ENCODE measurements at regions not wholly inside any gene's neighbourhood (a gene's known extent, or its start where the extent isn't known, plus 50 kb on each side); places are given as distances from the start of the nearest gene placed in this dataset.

DNA sequence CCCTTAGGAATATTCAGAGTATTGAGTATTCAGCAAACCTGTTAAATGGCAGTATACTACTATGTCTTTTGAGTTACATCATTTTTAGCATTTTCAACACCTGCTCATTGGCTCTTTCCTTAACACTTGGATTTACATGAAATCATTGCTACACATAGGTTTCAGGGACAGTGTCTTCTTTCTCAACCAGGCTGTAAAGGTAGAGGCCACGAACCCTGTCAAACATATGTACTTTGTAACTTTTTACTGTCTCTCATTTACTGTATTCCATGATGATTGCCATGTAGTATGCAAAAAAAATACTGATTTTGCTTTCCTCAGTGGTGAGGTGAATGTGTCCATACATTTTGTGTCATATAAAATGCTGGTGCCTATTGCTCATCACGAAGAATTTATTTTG is 264.4 kb downstream of the SLCO4C1 start:
- no peaks in the 10 kb centered on the region for H3K9me2 ChIP-seq (ENCODE audit: low read depth, low read length)
- H3K4me2 ChIP-seq (ENCODE audit: low read length) = no peak overlapping the region
- H3F3A ChIP-seq (ENCODE audit: insufficient read depth, low read length) = no peaks in the 10 kb centered on the region
- H3K79me2 ChIP-seq (ENCODE audit: insufficient read depth, low read length) = no peaks in the 10 kb centered on the region
- no peaks in the 10 kb centered on the region for H4K20me1 ChIP-seq (ENCODE audit: insufficient read depth, low read length)
- H3K27ac ChIP-seq (ENCODE audit: low read depth, low read length, poor library complexity, severe bottlenecking) = no peak overlapping the region
- H3K4me1 ChIP-seq (ENCODE audit: insufficient read depth, low read length, severe bottlenecking) = no peaks in the 10 kb centered on the region
- H3K36me3 ChIP-seq (ENCODE audit: insufficient read depth, low read length) = no peaks in the 10 kb centered on the region
- TF ChIP-seq EZH2 (IDR thresholded peaks at IDR 0.05; ENCODE audit: borderline replicate concordance, low read length) = no peak
- TF ChIP-seq, protein P1, sequence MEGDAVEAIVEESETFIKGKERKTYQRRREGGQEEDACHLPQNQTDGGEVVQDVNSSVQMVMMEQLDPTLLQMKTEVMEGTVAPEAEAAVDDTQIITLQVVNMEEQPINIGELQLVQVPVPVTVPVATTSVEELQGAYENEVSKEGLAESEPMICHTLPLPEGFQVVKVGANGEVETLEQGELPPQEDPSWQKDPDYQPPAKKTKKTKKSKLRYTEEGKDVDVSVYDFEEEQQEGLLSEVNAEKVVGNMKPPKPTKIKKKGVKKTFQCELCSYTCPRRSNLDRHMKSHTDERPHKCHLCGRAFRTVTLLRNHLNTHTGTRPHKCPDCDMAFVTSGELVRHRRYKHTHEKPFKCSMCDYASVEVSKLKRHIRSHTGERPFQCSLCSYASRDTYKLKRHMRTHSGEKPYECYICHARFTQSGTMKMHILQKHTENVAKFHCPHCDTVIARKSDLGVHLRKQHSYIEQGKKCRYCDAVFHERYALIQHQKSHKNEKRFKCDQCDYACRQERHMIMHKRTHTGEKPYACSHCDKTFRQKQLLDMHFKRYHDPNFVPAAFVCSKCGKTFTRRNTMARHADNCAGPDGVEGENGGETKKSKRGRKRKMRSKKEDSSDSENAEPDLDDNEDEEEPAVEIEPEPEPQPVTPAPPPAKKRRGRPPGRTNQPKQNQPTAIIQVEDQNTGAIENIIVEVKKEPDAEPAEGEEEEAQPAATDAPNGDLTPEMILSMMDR (IDR thresholded peaks at IDR 0.05; ENCODE audit: low read length) = no peak
- no peak overlapping the region for H3K4me3 ChIP-seq (ENCODE audit: low read depth, low read length, poor library complexity, severe bottlenecking)
- no peaks in the 10 kb centered on the region for H3K27me3 ChIP-seq (ENCODE audit: insufficient read depth, low read length)
- H3K9ac ChIP-seq (ENCODE audit: low read length) = no peak overlapping the region
- H2AFZ ChIP-seq (ENCODE audit: low read length) = no peak overlapping the region
- no peaks in the 10 kb centered on the region for H3K9me3 ChIP-seq (ENCODE audit: low read length)

DNA sequence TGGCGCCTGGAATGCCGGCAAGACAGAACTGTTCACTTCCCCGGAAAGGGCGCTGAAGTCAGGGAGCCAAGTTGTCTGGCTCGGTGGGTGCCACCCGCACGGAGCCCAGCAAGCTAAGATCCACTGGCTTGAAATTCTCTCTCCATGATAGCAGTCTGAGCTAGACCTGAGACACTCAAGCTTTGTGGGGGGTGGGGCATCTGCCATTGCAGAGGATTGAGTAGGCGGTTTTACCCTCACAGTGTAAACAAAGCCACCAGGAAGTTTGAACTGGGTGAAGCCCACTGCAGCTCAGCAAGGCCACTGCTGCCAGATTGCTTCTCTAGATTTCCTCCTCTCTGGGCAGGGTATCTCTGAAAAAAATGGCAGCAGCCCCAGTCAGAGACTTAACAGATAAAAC is 277.4 kb downstream of the SLCO4C1 start:
- no peak overlapping the region for H3K4me2 ChIP-seq (ENCODE audit: low read length)
- no peaks in the 10 kb centered on the region for H4K20me1 ChIP-seq (ENCODE audit: insufficient read depth, low read length)
- no peaks in the 10 kb centered on the region for H3K4me1 ChIP-seq (ENCODE audit: insufficient read depth, low read length, severe bottlenecking)
- no peaks in the 10 kb centered on the region for H3K36me3 ChIP-seq (ENCODE audit: insufficient read depth, low read length)
- H3K9me3 ChIP-seq (ENCODE audit: low read length) = no peaks in the 10 kb centered on the region
- no peak overlapping the region for H2AFZ ChIP-seq (ENCODE audit: low read length)
- H3F3A ChIP-seq (ENCODE audit: insufficient read depth, low read length) = no peaks in the 10 kb centered on the region
- no peaks in the 10 kb centered on the region for H3K9me2 ChIP-seq (ENCODE audit: low read depth, low read length)
- TF ChIP-seq, protein P1 (IDR thresholded peaks at IDR 0.05; ENCODE audit: low read length) = no peak
- TF ChIP-seq EZH2 (IDR thresholded peaks at IDR 0.05; ENCODE audit: borderline replicate concordance, low read length) = no peak
- no peak overlapping the region for H3K27ac ChIP-seq (ENCODE audit: low read depth, low read length, poor library complexity, severe bottlenecking)
- no peaks in the 10 kb centered on the region for H3K79me2 ChIP-seq (ENCODE audit: insufficient read depth, low read length)
- no peaks in the 10 kb centered on the region for H3K27me3 ChIP-seq (ENCODE audit: insufficient read depth, low read length)
- no peak overlapping the region for H3K4me3 ChIP-seq (ENCODE audit: low read depth, low read length, poor library complexity, severe bottlenecking)
- no peak overlapping the region for H3K9ac ChIP-seq (ENCODE audit: low read length)

DNA sequence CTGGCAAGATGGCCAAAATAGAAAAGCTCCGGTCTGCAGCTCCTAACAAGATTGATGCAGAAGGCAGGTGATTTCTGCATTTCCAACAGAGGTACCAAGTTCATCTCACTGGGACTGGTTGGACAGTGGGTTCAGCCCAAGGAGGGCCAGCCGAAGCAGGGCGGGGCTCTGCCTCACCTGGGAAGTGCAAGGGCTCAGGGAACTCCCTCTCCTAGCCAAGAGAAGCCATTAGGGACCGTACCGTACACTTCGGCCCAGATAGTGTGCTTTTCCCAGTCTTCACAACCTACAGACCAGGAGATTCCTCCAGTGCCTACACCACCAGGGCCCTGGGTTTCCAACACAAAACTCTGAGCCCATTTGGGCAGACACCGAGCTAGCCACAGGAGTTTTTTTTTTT is 277.8 kb downstream of the SLCO4C1 start:
- Histone ChIP-seq H3K9ac (ENCODE audit: low read length) (no peak overlapping the region), H3K9me3 (ENCODE audit: low read length) (no peaks in the 10 kb centered on the region), H3K4me2 (ENCODE audit: low read length) (no peak overlapping the region), H3F3A (ENCODE audit: insufficient read depth, low read length) (no peaks in the 10 kb centered on the region), H3K36me3 (ENCODE audit: insufficient read depth, low read length) (no peaks in the 10 kb centered on the region), H2AFZ (ENCODE audit: low read length) (no peak overlapping the region), H3K79me2 (ENCODE audit: insufficient read depth, low read length) (no peaks in the 10 kb centered on the region), H4K20me1 (ENCODE audit: insufficient read depth, low read length) (no peaks in the 10 kb centered on the region), H3K27me3 (ENCODE audit: insufficient read depth, low read length) (no peaks in the 10 kb centered on the region), H3K4me1 (ENCODE audit: insufficient read depth, low read length, severe bottlenecking) (no peaks in the 10 kb centered on the region), H3K4me3 (ENCODE audit: low read depth, low read length, poor library complexity, severe bottlenecking) (no peak overlapping the region), H3K27ac (ENCODE audit: low read depth, low read length, poor library complexity, severe bottlenecking) (no peak overlapping the region), H3K9me2 (ENCODE audit: low read depth, low read length) (no peaks in the 10 kb centered on the region)
- TF ChIP-seq, protein P1 (IDR thresholded peaks at IDR 0.05; ENCODE audit: low read length) = no peak
- TF ChIP-seq EZH2 (IDR thresholded peaks at IDR 0.05; ENCODE audit: borderline replicate concordance, low read length) = no peak
